GM19467 (cell line): ENCODE measurements at regions not wholly inside any gene's neighbourhood (a gene's known extent, or its start where the extent isn't known, plus 50 kb on each side); places are given as distances from the start of the nearest gene placed in this dataset.
A peak's percentile ranks its signal among the peaks of the same experiment; 100 is the strongest.

ENCODE experiments used
- ATAC-seq: cut with Tn5 transposase; IDR thresholded peaks from one replicate; pipeline ENCODE4 v1.9.1; 2021; ENCODE audit warnings: mild to moderate bottlenecking, moderate library complexity; ENCODE audit not compliant: unreplicated experiment

DNA sequence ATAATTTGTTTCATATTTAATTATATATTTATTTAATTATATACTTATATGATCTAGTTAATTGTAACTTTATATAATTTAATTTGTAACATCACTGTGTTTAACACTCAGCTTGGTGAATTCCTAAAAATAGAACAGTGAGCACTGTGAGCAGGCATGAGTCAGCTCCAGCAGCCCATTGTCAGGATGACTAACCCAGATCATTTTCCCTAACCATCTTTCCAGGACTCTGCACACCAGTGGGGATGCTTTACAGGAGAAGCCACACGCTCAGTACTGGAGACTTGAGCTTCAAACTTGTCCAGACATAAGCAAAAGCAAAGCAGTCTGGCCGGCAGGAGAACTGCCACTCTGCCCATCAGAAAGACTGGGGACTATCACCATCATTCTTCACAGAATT is 446.2 kb upstream of the TRPC7 start:
- no peak for ATAC-seq

DNA sequence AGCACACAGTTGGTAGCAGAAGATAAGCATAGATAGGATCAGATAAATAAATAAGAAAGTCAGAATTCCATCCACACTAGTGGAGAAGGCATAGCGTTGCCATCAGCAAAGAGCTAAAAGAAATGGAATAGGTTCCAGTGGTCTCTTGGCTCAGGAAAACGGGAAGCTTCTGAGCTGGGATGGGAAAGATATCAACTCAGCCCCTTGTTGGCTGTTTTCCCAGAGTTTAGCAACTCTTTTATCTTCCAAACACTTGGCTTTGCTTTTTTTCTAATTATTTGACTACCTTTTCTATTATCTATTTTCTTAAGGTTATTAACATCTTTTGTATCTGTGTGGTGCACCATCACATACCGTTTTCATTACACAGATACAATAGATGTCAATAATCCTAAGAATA is 445.7 kb upstream of the TRPC7 start:
- no peak for ATAC-seq

DNA sequence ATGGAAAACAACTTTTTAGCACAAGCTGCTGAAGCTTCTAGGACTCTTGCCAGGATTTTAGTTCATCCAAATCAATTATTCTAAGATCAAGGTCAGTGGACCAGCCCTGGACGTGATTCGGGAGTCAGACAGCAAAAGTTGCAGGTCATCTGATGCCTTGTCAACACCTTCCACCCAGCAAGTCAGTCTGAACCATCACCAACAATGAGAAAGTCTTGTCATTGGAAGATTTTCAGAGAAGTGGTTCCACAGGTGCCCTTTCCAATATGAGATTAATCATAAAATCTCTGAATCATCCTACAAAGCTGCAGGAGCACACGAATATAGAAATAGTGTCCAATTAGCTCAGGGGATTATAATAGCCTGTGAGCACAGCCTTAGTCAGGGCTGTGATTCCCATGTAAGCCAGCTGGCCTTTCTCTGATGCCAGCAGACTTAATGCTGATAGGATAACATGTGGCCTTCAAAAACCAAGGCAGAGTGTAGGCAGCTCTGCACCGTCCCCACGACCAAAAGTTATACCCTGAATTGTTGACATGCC is 445.0 kb upstream of the TRPC7 start:
- no peak for ATAC-seq

DNA sequence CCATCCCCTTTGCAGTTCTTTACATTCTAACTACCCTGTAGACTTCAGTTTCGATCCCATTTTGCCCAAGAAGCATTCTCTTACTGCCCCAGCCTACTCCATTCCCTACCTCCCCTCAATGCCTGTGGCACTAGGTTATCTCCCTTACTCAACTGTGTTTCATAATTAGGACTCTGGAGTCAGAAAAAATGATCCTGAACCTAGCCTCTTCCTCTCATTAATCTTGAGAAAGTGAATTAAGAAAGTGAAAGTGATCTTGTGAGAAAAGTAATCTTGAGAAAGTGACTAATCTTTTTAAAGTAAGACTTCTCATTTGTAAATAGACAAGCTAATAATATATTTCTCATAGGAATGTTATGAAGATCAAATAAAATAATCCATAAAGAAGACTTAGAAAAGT is 444.0 kb upstream of the TRPC7 start:
- no peak for ATAC-seq

DNA sequence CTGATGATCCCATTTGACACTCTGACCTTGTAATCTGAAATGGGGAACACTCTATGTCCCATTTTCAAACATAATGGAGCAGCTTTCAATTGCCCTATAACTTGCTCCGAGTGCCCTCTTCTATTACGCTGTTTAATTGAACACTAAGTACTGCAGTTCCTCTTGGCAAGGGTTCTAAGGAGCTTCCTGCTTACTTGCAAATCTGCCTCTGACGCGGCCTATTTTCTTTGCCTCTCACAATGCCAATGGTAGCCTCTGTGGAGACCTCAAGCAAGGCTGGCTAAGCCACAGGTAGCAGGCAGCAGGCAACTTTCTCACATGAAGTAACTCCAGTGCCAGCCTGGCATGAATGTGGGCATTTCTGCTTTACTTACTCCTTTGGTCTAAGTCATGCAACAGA is 443.4 kb upstream of the TRPC7 start:
- ATAC-seq, result no peak

DNA sequence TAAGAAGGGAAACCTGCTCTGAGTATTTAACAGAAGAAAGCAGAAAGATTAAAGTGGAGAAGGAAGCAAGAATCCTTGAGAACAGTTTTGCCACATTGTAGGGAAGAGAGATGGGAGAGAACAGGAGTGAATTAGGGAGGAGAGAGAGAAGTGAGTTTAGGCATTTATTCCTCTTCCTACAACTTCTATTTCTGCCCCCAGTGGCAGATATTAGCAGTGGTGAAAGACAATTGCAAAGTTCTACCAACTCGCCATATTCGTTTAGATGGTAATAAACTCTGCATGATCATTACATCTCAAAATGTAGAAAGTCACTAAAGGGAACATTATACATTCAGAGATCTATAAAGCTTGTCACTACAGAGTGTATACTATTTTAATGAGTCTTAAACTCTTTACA is 440.1 kb upstream of the TRPC7 start:
- no peak for ATAC-seq

DNA sequence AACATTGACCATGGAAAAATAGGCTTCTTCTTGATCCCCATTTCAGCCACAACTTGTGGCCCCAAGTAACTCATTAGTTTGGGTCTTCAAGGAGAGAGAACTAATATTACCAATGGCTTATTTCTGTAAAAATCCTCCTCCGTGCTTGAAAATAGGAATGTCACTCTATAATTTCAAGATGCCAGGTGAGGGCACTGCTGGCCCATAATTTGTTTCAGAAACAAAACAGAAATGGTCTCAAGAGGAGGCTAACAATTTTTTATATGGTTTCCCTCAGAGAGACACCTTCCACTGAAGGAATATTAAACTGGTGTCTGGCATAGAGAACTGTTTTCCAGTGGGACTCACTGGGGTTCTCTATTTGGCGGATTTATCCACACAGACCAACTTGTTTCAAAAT is 437.0 kb upstream of the TRPC7 start:
- ATAC-seq, result no peak

DNA sequence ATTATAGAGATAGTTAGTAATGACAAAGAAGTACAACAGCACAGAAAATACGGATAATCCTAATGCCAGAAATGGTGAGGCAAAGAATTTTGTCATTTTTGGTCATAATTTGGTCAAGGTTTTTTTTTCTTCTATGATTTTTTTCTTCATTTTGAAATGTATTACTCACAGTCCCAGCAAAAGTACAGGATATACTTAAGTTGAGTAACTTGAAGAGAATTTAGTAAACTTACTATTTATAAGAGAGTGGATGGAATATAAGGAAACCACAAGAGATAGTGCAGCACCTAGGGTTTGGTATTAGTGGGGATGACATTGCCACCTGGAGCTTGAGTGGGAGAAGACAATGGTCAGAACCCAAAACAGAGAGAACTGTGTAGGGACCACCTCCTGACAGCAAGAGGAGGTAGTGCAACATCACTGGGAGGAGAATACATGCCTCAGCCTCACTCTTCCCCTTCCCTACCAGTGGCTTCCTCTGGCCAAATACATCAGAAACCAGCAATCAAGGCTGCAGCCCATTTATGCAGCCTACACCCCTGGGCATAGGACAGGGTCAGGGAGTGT is 434.5 kb upstream of the TRPC7 start:
- no peak for ATAC-seq

DNA sequence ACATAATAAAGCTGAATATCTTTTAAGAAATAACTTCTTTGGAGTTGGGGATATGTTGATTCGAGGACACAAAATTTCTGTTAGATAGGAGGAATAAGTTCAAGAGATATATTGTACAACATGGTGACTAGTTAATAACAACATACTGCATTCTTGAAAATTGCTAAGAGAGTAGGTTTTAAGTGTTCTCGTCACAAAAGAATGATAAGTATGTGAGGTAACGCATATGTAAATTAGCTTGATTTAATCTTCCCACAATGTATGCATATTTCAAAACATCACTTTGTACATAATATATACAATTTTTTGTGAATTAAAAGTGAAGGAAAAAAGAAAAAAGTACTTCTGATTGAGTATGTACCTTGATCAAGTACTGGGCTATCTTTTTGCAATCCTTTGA is 428.0 kb upstream of the TRPC7 start:
- no peak for ATAC-seq

DNA sequence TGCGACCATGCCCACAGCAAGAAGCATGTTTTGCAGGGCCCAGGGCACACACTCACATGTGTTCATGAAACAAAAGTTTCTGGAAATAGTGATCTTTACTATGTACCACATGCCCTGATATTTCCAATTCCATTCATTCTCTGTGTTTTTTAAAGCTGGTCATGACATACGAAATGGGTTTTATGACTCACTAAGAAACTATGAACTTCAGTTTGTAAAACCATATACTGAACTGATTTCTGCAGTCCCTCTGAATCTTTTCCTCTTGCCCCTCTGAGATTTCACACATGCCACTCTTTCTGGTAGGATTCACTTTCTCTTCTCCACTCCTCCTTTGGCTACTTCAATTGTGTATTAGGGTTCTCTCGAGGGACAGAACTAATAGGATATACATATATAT is 416.1 kb upstream of the TRPC7 start:
- no peak for ATAC-seq

DNA sequence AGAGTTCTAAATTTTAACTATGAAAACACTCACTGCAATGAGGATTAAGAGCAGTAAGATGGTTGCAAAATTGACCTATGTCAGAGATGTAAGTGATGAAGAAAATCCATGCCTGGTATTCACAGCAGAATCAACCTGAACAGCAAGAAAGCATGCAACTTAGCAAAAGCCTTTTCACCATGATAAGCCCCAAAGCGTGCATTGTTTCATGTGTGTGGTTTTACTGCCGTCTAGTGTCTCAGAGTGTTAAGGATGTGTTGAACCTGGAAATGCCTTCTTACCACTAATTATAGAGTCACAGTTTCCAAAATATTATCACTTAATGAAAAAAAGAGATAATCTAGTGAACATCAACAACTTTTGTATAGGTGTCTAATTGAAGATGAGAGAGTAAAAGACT is 415.2 kb upstream of the TRPC7 start:
- no peak for ATAC-seq

DNA sequence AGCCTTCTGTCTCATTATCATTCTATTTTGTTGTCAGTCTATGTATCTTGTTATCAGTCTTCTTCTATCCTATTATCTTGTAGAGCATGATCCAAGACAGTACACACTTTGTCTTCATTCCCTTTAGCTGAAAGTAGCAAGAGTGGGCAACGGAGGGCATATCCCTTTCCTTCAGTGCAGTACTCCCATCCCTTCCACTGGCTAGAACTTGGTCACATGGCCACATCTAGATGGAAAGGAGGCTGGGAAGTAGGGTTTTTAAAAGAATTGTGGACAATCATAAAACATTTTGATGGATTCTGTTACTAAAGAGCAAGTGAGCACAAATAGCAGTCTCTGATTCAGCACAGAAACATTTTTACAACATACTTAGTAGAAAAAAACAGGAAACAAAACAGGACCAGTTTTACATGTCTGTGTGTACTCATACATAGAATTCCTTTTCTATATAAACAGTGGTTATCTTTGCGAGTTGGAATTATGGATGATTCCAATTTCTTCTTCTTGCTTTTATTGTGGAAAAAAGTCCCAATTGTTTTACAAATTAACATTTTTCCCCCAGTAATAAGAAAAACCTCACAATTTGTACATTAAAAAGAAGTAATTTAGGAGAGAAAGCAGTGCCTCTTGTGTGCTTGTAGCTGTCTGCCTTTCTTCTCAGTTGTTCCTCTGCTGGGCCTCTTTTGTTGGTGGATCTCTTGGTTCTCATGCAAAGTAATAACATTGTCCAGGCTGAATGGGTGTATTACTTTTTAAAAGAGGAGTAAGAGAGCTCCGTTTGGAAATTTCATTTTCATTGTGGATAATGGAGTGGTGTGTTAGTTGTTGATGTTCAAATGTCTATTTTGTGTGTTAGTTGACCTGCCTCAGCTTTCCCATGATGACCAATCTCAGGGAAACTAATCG is 410.9 kb upstream of the TRPC7 start:
- ATAC-seq, result no peak

DNA sequence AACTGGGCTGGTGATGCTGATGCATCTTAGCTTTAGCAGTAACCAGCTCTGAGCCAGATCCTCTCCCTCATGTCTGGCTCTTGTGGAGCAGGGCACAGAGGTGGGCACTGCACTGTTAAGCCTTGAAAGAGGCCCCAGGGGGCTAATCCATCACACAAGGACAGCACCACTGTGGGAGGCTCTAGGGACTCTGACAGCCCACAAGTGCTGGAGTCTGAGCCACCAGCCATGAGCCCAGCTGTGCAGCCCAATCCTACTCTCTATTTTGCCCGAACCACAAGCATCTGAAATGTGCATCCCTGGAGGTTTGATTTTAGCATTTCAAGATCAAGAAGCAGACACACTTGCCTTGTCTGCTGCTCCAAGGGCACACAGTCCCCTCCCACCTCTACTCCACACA is 407.1 kb upstream of the TRPC7 start:
- no peak for ATAC-seq

DNA sequence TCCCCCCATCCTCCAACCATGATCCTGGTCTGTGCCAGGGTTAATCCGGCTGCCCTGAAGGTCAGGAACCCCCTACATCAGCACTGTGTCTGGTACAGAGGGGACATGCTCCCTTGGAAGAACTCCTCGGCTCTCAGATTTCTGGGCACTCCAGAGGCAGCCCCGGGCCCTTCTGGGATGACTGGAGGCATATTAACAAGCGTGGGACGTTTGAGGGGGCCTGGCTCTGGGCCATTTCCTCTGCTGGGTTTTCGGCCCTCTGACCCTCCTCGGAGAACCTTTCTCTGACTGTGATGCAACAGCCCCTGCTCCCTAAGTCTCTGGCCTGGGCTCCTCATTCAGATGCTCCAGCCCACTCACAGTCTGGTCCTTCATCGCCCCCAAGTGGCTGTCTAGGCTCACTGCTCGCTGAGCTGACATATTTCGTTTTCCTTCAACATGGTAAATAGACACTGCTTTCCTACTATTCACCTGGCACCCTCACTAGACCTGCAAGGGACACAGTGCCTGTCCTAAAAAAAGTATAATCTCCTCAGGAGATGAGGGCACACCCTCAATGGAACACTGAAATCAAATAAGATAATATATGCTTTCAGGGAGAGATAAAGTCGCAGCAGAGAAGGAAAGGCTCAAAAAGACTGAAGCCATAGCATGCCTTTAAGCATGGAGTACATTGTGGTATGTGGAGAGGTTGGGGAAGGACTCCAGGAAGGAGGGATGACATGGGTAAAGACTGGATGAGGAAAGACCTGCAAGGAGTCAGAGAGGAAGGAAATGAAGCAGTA is 404.7 kb upstream of the TRPC7 start:
- peak; percentile 75 for ATAC-seq

DNA sequence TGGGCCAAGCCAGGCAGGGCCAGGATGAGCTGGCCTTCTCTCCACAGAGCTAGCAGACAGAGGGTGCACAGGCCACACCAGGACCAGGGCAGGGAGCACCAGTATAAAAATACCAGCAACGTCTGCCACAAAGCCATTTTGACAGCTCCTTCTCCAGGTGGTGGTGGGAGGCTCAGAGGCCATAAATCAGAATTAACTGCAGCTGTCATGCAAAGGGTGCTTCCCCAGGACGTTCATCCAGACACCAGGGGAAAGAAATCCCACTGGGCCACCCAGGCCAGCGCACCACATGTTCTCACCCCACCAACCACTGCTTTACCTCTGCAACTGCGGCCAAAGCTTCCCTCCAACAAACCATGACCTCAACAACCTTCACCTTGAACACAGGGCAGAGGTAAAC is 403.7 kb upstream of the TRPC7 start:
- ATAC-seq, result no peak

DNA sequence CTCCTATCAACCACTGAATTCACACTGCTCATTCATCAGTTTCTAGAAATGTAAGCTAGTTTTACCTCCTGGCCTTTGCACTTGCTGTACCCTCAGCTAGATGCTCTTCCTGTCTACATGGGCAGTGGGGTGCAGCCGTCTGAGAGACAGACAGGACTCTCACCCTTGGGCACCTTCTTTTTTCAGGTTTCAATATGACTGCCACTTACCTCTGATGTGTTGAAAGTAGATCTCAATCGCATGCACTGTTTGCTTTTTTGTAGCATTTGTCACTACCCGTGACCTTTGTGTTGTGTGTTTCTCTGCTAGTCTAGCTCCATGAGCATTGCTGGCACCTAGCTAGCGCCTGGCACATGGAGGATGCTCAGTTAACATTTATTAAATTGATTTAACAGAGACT is 403.1 kb upstream of the TRPC7 start:
- no peak for ATAC-seq

DNA sequence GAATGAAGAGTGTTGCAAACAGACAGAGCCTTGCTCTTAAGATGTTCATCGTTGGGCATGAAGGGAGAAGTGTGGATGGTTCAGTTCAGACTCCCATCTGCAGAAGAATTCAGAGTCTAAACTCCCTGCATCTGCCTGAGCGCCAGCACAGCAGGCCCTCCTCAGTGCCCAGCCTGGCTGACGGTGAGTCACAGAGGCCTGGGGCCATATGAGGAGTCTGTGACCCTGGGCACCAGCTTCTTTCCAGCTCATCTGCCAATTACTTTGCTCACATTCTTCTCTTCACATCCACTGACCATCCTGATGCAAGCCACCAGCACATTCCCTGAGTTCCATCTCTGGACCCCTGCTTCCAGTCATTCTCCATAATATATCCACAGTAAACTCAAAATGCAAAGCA is 401.1 kb upstream of the TRPC7 start:
- no peak for ATAC-seq

DNA sequence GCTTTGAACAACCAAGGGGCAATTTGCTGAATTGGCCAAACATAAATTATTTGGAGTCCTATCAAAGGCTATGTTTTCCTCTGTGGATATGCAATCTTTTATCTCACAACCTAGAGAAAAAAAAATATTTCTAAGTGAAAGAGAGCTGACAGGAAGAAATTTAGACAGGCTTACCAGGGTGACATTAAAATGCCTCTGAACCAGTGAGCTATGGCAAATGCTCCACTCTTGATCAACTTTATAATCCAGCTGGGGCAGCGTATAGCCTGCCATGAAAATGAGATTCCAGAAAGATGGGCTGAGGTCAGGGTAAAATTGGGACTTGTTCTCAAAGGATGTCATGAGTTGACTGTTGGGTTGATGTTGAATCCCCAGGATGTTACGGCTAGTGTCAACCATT is 399.3 kb upstream of the TRPC7 start:
- ATAC-seq, result no peak

DNA sequence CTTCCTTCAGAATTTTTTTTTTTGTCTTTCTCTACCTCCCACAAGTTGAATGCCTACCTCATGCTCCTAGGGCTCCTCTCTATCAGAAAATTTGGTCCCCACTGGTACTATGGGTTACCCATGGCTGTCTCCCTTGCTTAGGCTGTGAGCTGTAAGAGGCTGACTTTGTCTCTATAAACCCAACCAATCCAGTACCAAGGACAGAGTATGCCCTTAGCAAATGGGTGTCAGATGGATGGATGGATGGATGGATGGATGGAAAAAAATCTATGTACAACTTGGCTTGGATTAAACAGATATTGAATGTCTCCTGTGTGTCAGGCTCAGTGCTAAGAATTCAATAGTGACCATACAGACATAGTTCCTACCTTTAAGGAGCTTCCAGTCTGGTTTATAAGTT is 398.2 kb upstream of the TRPC7 start:
- no peak for ATAC-seq

DNA sequence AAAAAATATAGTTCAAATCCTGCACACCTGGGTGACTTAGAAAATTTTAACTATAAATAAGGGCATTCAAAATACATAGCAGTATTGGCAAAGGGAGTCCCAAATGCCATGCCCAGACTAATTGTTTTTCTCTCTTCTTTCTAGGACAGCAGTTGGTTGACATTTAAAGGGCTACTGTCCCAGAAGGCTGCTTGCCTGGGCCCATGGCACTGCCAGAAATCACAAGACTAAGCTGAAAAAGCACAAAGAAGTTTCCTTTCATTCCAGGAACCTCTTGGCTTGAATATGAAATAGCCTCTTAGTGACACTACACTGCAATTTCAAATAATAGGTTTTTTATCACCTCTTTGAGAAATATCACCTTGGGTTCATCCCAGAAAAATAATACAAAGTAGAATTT is 388.9 kb upstream of the TRPC7 start:
- ATAC-seq, result no peak

DNA sequence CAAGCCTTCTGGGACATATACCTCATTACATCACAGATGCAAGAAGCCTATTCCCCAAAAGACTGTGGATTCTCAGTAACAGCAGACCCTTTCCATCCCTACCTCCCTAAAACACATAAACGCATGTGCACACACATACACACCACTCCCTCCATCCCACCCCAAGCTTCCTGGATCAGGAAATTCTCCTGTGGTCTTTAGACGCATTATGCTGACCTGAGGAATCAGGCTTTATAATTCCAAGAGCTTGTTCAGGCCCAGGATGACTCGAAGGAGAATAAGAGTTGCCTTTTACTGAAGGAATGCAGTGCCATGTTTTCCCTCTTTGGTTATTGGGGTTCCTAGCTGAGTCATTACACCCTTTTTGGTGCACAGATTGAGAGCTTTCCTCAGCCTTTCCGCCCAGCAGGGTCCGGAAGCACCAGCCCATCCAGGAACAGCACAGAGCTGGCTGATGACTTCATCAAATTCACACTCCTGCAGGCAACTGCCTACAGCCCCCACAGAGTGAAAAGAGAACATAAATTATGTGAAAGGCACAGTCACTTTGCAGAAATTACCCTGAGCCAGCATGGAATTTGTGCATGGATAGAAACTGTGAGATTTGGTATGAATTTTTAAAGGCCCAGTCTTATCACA is 385.0 kb upstream of the TRPC7 start:
- no peak for ATAC-seq
